ENCODE measurements at regions not wholly inside any gene's neighbourhood (a gene's known extent, or its start where the extent isn't known, plus 50 kb on each side); places are given as distances from the start of the nearest gene placed in this dataset.

GRCh38 chr18:78087338-78087737 lies 837.7 kb downstream of the GALR1 start:
- H3K27me3 ChIP-seq: no peaks in the 10 kb centered on the region
- H3K36me3 ChIP-seq: no peaks in the 10 kb centered on the region
- H3K4me1 ChIP-seq: no peaks in the 10 kb centered on the region
- TF ChIP-seq, protein P1, sequence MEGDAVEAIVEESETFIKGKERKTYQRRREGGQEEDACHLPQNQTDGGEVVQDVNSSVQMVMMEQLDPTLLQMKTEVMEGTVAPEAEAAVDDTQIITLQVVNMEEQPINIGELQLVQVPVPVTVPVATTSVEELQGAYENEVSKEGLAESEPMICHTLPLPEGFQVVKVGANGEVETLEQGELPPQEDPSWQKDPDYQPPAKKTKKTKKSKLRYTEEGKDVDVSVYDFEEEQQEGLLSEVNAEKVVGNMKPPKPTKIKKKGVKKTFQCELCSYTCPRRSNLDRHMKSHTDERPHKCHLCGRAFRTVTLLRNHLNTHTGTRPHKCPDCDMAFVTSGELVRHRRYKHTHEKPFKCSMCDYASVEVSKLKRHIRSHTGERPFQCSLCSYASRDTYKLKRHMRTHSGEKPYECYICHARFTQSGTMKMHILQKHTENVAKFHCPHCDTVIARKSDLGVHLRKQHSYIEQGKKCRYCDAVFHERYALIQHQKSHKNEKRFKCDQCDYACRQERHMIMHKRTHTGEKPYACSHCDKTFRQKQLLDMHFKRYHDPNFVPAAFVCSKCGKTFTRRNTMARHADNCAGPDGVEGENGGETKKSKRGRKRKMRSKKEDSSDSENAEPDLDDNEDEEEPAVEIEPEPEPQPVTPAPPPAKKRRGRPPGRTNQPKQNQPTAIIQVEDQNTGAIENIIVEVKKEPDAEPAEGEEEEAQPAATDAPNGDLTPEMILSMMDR (IDR thresholded peaks at IDR 0.05; ENCODE audit: low read depth, low read length): no peak
- no peak for DNase-seq
- no peaks in the 10 kb centered on the region for H3K9me3 ChIP-seq
- no peak overlapping the region for H3K4me3 ChIP-seq (ENCODE audit: low read depth, low read length)

DNA sequence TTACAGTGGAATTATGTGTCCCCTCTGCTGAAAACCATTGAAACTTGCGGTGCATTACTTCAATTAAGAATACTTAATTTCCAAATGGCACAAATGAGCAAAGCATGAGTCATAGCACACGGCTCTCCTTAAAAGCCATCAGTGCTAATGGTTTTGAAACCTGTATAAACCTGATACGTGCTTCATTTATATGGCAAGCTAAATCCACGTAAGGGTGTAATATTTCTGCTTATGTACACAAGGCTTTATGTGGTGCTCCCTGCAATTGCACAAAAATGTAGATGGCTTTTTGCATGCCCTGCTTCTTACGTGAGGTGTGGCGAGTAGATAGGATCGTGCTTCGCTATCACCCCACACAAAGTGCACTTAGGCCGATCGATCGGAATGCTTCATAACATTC lies 840.9 kb downstream of the GALR1 start:
- Histone ChIP-seq H3K9me3 (no peaks in the 10 kb centered on the region), H3K4me3 (ENCODE audit: low read depth, low read length) (no peak overlapping the region), H3K36me3 (no peaks in the 10 kb centered on the region), H3K27me3 (no peaks in the 10 kb centered on the region), H3K4me1 (no peaks in the 10 kb centered on the region)
- DNase-seq: no peak
- TF ChIP-seq, protein P1 (IDR thresholded peaks at IDR 0.05; ENCODE audit: low read depth, low read length): no peak

DNA sequence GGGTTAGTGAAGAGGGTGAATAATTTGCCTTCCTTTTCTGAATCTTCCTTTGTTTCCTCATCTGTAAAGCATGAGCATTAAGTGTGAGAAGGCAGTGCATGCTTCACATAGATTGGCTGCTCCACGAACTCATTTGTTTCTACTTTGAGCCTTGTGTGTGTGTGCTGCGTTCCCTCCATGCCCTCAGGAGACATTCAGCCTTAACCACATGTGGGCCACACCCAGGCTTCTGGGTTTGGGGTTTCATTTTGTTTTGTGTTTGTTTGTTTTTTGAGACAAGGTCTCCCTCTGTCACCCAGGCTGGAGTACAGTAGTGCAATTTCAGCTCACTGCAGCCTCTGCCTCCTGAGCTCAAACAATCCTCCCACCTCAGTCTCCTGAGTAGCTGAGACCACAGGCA lies 843.3 kb downstream of the GALR1 start:
- TF ChIP-seq, protein P1 (IDR thresholded peaks at IDR 0.05; ENCODE audit: low read depth, low read length): no peak
- no peaks in the 10 kb centered on the region for H3K27me3 ChIP-seq
- no peak overlapping the region for H3K4me3 ChIP-seq (ENCODE audit: low read depth, low read length)
- no peaks in the 10 kb centered on the region for H3K4me1 ChIP-seq
- H3K9me3 ChIP-seq: no peaks in the 10 kb centered on the region
- no peaks in the 10 kb centered on the region for H3K36me3 ChIP-seq
- no peak for DNase-seq

DNA sequence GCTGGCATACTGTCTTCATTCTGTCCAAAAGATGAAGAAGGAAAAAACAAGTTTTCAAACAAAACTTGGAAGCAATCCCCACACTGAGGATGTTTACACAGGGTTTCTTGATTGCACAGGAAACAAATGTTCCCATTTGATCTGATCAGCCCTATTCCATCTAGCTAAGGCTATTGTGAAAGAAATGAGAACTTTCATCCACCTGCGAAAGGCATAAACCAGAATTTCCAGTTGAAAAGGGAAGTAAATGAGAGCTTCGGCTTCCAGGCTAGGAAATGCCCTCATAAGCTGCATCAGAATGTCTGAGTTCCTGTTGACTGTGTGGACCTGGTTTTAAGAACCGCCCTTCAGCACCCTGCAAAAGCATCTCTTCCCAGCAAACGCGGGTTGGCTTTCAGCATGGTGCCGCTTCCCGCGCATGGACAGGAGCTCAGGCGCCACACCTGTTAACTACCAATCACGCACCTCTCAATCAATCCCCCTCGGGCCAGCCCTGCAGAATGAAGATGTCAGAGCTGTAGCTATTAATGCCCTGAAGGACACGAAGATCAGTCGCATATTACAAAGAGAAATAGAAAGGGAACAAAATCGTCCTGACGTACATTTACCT lies 850.4 kb downstream of the GALR1 start:
- no peak overlapping the region for H3K4me3 ChIP-seq (ENCODE audit: low read depth, low read length)
- H3K36me3 ChIP-seq: no peaks in the 10 kb centered on the region
- no peaks in the 10 kb centered on the region for H3K27me3 ChIP-seq
- TF ChIP-seq, protein P1 (IDR thresholded peaks at IDR 0.05; ENCODE audit: low read depth, low read length): no peak
- no peaks in the 10 kb centered on the region for H3K4me1 ChIP-seq
- H3K9me3 ChIP-seq: no peaks in the 10 kb centered on the region
- DNase-seq: no peak

DNA sequence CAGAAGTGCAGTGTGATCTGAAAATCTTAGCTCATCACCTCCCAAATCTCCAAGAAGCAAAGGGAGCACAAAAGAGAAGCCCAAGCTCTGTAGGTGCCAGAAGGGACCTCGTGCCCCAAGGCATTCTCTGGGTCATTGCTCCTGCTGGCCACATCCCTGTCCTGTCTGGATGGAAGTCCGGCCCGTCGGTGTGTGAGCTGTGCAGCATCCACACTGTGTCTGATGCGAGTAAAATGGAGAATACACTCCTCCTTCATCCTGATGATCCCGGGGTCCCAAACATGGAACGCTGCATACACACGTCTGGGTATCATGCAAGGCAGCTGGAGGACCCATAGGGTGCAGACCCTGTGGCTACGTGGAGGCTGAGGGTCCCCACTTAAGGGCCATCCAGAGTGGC lies 851.4 kb downstream of the GALR1 start:
- no peaks in the 10 kb centered on the region for H3K4me1 ChIP-seq
- H3K9me3 ChIP-seq: no peaks in the 10 kb centered on the region
- no peak for DNase-seq
- no peak overlapping the region for H3K4me3 ChIP-seq (ENCODE audit: low read depth, low read length)
- H3K36me3 ChIP-seq: no peaks in the 10 kb centered on the region
- TF ChIP-seq, protein P1 (IDR thresholded peaks at IDR 0.05; ENCODE audit: low read depth, low read length): no peak
- H3K27me3 ChIP-seq: no peaks in the 10 kb centered on the region

GRCh38 chr18:78102135-78102534 lies 852.5 kb downstream of the GALR1 start:
- H3K27me3 ChIP-seq: no peaks in the 10 kb centered on the region
- no peaks in the 10 kb centered on the region for H3K4me1 ChIP-seq
- TF ChIP-seq, protein P1 (IDR thresholded peaks at IDR 0.05; ENCODE audit: low read depth, low read length): no peak
- no peak for DNase-seq
- no peak overlapping the region for H3K4me3 ChIP-seq (ENCODE audit: low read depth, low read length)
- no peaks in the 10 kb centered on the region for H3K36me3 ChIP-seq
- H3K9me3 ChIP-seq: no peaks in the 10 kb centered on the region

Data from BE2C (cell line).